ENCODE measurements at regions not wholly inside any gene's neighbourhood (a gene's known extent, or its start where the extent isn't known, plus 50 kb on each side); places are given as distances from the start of the nearest gene placed in this dataset.

GRCh38 chr9:7859701-7860334 lies 60.2 kb upstream of the DMAC1 start:
- no peak for DNase-seq

GRCh38 chr9:7858166-7858565 lies 58.6 kb upstream of the DMAC1 start:
- no peak for DNase-seq

GRCh38 chr9:7854763-7855162 lies 55.2 kb upstream of the DMAC1 start:
- no peak for DNase-seq
